PFSK-1 (cell line): ENCODE measurements at regions not wholly inside any gene's neighbourhood (a gene's known extent, or its start where the extent isn't known, plus 50 kb on each side); places are given as distances from the start of the nearest gene placed in this dataset.

Source experiments
- POLR2AphosphoS5 ChIP-seq: IDR thresholded peaks from 2 replicates; pipeline ENCODE4 v1.6.1; 2012; ENCODE audit warnings: low read depth, mild to moderate bottlenecking, control low read depth, low read length, moderate library complexity
- TF ChIP-seq, protein P1 (sequence below), 2 experiments: IDR thresholded peaks; 2 replicates each; pipeline versions ENCODE4 v1.6.1 to v1.8.0; 2011 to 2012; ENCODE audit warnings: low read depth in 2 of 2, low read length in 2 of 2, control low read depth in 1 of 2, inconsistent platforms in 1 of 2, mild to moderate bottlenecking in 1 of 2, moderate library complexity in 1 of 2; ENCODE audit not compliant: insufficient read depth in 1 of 2

DNA sequence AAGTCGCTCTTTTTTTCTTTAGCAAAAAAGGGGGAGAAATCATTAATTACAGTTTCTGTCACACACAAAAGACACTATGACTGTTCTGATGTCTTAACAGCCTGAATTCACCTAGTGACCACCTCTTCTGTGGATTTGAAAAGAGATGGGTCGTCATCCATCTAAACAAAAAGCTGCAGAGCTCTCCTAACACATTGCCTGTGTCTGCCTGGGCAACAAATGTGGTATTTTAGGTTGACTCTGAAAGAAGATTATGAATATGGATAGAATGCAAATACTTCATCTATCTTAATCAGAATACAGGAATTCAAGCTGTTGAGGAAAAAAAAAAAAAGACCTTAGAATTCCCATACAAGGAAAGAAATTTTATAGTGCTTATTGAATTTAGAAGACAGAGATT is 304.4 kb upstream of the ADGRL2 start:
- TF ChIP-seq POLR2AphosphoS5, result no peak
- TF ChIP-seq, protein P1, sequence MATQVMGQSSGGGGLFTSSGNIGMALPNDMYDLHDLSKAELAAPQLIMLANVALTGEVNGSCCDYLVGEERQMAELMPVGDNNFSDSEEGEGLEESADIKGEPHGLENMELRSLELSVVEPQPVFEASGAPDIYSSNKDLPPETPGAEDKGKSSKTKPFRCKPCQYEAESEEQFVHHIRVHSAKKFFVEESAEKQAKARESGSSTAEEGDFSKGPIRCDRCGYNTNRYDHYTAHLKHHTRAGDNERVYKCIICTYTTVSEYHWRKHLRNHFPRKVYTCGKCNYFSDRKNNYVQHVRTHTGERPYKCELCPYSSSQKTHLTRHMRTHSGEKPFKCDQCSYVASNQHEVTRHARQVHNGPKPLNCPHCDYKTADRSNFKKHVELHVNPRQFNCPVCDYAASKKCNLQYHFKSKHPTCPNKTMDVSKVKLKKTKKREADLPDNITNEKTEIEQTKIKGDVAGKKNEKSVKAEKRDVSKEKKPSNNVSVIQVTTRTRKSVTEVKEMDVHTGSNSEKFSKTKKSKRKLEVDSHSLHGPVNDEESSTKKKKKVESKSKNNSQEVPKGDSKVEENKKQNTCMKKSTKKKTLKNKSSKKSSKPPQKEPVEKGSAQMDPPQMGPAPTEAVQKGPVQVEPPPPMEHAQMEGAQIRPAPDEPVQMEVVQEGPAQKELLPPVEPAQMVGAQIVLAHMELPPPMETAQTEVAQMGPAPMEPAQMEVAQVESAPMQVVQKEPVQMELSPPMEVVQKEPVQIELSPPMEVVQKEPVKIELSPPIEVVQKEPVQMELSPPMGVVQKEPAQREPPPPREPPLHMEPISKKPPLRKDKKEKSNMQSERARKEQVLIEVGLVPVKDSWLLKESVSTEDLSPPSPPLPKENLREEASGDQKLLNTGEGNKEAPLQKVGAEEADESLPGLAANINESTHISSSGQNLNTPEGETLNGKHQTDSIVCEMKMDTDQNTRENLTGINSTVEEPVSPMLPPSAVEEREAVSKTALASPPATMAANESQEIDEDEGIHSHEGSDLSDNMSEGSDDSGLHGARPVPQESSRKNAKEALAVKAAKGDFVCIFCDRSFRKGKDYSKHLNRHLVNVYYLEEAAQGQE (IDR thresholded peaks at IDR 0.05; ENCODE audit: insufficient read depth in 1 of 2, low read depth in 2 of 2, low read length in 2 of 2), result no peak
